ENCODE measurements at regions not wholly inside any gene's neighbourhood (a gene's known extent, or its start where the extent isn't known, plus 50 kb on each side); places are given as distances from the start of the nearest gene placed in this dataset.

DNA sequence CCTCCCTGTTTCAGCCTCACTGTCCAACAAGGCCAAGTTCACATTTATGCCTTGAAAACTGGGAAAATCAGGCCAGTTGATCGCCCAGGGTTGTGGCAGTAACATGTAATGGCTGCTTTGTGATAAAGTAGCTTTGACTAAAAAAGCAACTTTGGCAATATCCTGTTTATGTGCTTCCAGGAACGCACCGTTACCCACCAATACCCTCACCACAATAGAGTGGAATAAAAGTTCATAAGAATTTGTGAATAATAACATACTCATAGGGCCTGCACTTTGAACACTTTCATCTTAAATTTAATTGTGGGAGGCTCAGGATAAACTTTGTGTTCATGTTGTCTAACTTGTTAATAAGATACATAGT lies 80.7 kb upstream of the MAML3 start (continued):
- TF ChIP-seq, protein P1, sequence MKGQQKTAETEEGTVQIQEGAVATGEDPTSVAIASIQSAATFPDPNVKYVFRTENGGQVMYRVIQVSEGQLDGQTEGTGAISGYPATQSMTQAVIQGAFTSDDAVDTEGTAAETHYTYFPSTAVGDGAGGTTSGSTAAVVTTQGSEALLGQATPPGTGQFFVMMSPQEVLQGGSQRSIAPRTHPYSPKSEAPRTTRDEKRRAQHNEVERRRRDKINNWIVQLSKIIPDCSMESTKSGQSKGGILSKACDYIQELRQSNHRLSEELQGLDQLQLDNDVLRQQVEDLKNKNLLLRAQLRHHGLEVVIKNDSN (IDR thresholded peaks at IDR 0.05; ENCODE audit: borderline replicate concordance, extremely low read length, insufficient read depth, low read depth, low read length) = no peak

DNA sequence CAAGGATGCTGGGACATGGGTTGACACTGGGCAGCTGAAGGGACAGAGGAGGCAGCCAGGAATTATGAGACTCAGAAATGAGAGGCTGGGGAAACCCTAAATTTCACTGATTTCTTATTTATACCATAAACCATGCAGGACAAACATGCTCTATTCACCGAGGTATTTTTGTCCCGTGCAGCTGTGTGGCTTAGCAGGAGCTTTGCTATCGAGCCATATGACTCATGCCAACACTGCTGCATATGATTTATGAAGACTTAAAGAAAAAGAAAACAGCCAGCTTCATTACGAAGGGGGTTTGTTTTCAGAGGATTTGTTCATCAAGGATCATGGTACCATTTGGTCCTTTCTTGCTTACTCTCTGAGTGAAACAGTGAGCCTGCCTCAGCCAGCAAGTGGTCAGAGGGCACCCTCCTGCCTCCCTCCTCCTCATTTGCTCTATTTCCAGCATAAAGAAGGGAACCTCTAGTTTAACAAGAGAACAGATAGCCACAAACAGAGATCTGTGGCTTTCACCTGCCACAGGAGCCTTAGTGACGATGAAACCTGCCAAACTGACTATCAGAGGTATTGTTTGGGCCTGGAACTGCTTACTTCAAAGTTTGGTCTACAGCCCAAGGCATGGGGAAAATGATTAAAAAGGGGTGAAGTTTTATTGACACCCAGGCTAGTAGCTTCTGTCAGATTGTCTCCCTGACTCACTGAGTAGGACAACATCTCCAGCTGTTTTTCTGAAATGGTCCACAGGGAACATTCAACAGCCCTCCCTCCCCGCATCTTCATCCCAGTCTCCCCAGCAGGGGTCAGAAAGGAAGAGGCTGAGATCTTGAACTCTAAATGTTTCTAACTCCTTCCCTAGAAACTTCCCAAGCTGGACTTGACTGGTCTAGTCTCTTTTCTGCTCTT lies 80.1 kb upstream of the MAML3 start:
- SMC1A ChIA-PET (ENCODE audit: uncharacterized antibody, unreplicated experiment) = interaction anchor here (0.6 kb wide), 1 partner anchor 9 kb away, joined by 3 read pairs; no protein-coding TSS in a partner anchor
- H3K36me3 ChIP-seq (ENCODE audit: control insufficient read depth in 2 of 2, insufficient read depth in 2 of 2, low read length in 1 of 2) = no peaks in the 10 kb centered on the region
- H4K20me1 ChIP-seq (ENCODE audit: control insufficient read depth, insufficient read depth) = no peaks in the 10 kb centered on the region
- POLR2A ChIA-PET = no interaction called here
- peaks cover 0 to 7% of the 10 kb centered on the region in 2 experiments for H3K27me3 ChIP-seq (replicated peaks in 1 of 2; ENCODE audit: control insufficient read depth in 2 of 2, insufficient read depth in 2 of 2, low read length in 1 of 2)
- no peak overlapping the region for H2AFZ ChIP-seq (ENCODE audit: control insufficient read depth, low read depth, low read length)
- H3K27ac ChIP-seq (ENCODE audit: control insufficient read depth, insufficient read depth) = no peak overlapping the region
- no peaks in the 10 kb centered on the region for H3K4me1 ChIP-seq (ENCODE audit: control insufficient read depth, insufficient read depth, low read length)
- H3K9me3 ChIP-seq (replicated peaks; ENCODE audit: control insufficient read depth, insufficient read depth, low read length) = no peaks in the 10 kb centered on the region; the same call in 2 of the 3 replicates
- no peak overlapping the region for H3K4me3 ChIP-seq
- WGBS (ENCODE audit: insufficient coverage, insufficient replicate concordance, low lambda C conversion rate, missing lambda C conversion rate) = 19% methylated on average over 6 of the region's 6 CpGs
- BruUV-seq (replicated peaks) = no TSS peak
- H3K79me2 ChIP-seq (ENCODE audit: control insufficient read depth, insufficient read depth, low read length) = no peaks in the 10 kb centered on the region
- ATAC-seq = no peak
- no peak overlapping the region for H3K9ac ChIP-seq (ENCODE audit: control insufficient read depth, insufficient read depth, low read length)
- CTCF ChIA-PET = no interaction called here
- DNase-seq (ENCODE audit: low read depth, low spot score) = no peak
- intact Hi-C loops (cut with micrococcal nuclease; ENCODE audit: unreplicated experiment) (no loop called here), in situ Hi-C loops (cut with MboI) (no loop called here)
- RAD21 ChIA-PET (ENCODE audit: unreplicated experiment) = no interaction called here
- no peak overlapping the region for H3K4me2 ChIP-seq (ENCODE audit: control insufficient read depth, insufficient read depth)
- FAIRE-seq = no peak
- TF ChIP-seq, protein P2, sequence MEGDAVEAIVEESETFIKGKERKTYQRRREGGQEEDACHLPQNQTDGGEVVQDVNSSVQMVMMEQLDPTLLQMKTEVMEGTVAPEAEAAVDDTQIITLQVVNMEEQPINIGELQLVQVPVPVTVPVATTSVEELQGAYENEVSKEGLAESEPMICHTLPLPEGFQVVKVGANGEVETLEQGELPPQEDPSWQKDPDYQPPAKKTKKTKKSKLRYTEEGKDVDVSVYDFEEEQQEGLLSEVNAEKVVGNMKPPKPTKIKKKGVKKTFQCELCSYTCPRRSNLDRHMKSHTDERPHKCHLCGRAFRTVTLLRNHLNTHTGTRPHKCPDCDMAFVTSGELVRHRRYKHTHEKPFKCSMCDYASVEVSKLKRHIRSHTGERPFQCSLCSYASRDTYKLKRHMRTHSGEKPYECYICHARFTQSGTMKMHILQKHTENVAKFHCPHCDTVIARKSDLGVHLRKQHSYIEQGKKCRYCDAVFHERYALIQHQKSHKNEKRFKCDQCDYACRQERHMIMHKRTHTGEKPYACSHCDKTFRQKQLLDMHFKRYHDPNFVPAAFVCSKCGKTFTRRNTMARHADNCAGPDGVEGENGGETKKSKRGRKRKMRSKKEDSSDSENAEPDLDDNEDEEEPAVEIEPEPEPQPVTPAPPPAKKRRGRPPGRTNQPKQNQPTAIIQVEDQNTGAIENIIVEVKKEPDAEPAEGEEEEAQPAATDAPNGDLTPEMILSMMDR (IDR thresholded peaks at IDR 0.05 in 2 of 3, conservative IDR thresholded peaks at IDR 0.05 in 1 of 3; ENCODE audit: control insufficient read depth in 2 of 3, extremely low read depth in 1 of 3, insufficient read depth in 1 of 3, low read depth in 3 of 3, low read length in 3 of 3) = no peak
- TF ChIP-seq ZNF274 (IDR thresholded peaks at IDR 0.05; ENCODE audit: insufficient read depth, insufficient read length) = no peak
- TF ChIP-seq CHD2 (IDR thresholded peaks at IDR 0.05; ENCODE audit: borderline replicate concordance, low read depth, low read length) = no peak
- TF ChIP-seq STAT3 (IDR thresholded peaks at IDR 0.05; ENCODE audit: low read depth, low read length) = no peak
- no peak for TF ChIP-seq ZNF384 (IDR thresholded peaks at IDR 0.05; ENCODE audit: borderline replicate concordance, low read depth, low read length)
- no peak for TF ChIP-seq NR2C1 (IDR thresholded peaks at IDR 0.05)
- no peak for TF ChIP-seq RUNX3 (IDR thresholded peaks at IDR 0.05; ENCODE audit: low read length)
- TF ChIP-seq SUPT20H (IDR thresholded peaks at IDR 0.05; ENCODE audit: borderline replicate concordance, control insufficient read depth, low read depth, low read length) = no peak
- TF ChIP-seq POLR2AphosphoS2 (IDR thresholded peaks at IDR 0.05; ENCODE audit: low read depth, low read length) = no peak
- TF ChIP-seq, protein P3, sequence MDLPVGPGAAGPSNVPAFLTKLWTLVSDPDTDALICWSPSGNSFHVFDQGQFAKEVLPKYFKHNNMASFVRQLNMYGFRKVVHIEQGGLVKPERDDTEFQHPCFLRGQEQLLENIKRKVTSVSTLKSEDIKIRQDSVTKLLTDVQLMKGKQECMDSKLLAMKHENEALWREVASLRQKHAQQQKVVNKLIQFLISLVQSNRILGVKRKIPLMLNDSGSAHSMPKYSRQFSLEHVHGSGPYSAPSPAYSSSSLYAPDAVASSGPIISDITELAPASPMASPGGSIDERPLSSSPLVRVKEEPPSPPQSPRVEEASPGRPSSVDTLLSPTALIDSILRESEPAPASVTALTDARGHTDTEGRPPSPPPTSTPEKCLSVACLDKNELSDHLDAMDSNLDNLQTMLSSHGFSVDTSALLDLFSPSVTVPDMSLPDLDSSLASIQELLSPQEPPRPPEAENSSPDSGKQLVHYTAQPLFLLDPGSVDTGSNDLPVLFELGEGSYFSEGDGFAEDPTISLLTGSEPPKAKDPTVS (IDR thresholded peaks at IDR 0.05; ENCODE audit: low read depth, low read length) = no peak
- TF ChIP-seq RFX5 (IDR thresholded peaks at IDR 0.05; ENCODE audit: low read depth, low read length) = no peak
- TF ChIP-seq, protein P4, sequence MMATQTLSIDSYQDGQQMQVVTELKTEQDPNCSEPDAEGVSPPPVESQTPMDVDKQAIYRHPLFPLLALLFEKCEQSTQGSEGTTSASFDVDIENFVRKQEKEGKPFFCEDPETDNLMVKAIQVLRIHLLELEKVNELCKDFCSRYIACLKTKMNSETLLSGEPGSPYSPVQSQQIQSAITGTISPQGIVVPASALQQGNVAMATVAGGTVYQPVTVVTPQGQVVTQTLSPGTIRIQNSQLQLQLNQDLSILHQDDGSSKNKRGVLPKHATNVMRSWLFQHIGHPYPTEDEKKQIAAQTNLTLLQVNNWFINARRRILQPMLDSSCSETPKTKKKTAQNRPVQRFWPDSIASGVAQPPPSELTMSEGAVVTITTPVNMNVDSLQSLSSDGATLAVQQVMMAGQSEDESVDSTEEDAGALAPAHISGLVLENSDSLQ (IDR thresholded peaks at IDR 0.05) = no peak
- no peak for TF ChIP-seq NFYB (IDR thresholded peaks at IDR 0.05; ENCODE audit: insufficient read depth, low read depth, low read length)
- no peak for TF ChIP-seq FOXK2 (IDR thresholded peaks at IDR 0.05)
- no peak for TF ChIP-seq JUND (IDR thresholded peaks at IDR 0.05; ENCODE audit: low read depth, low read length)
- no peak for TF ChIP-seq PAX8 (IDR thresholded peaks at IDR 0.05)

Measured in GM12878 (cell line).